MCF 10A (cell line): ENCODE measurements at regions not wholly inside any gene's neighbourhood (a gene's known extent, or its start where the extent isn't known, plus 50 kb on each side); places are given as distances from the start of the nearest gene placed in this dataset.

Experiments used
- BruUV-seq: library from RNA; stranded (reverse); fragments of 400-500 nt; replicated peaks from 2 replicates; lab custom pipeline; 2021; lab: Mats Ljungman, UMichigan
- CTCF ChIA-PET: fragments of 300-600 bp; sonication (Branson Sonifier 250); formaldehyde crosslinking; extraction: SDS; loops from one replicate; lab custom pipeline; 2021; ENCODE audit warnings: antibody characterized with exemption, inconsistent platforms; lab: Yijun Ruan, JAX
- POLR2A ChIA-PET: fragments of 300-600, 350-650 bp; sonication (Branson Sonifier 250); formaldehyde crosslinking; extraction: SDS; loops from one replicate; lab custom pipeline; 2020; ENCODE audit warnings: antibody characterized with exemption, inconsistent platforms; lab: Yijun Ruan, JAX
- DNase-seq: peaks from one replicate; pipeline ENCODE4 v3.0.0-alpha.2; 2018; ENCODE audit not compliant: unreplicated experiment
- H3K27ac Mint-ChIP-seq: one replicate; pipeline ENCODE4 v1.8.0; 2022; ENCODE audit warnings: mild to moderate bottlenecking, low read depth, mixed read lengths; ENCODE audit not compliant: unreplicated experiment
- H3K27me3 Mint-ChIP-seq: one replicate; pipeline ENCODE4 v1.8.0; 2022; ENCODE audit warnings: mixed read lengths; ENCODE audit not compliant: insufficient read depth, unreplicated experiment
- H3K36me3 Mint-ChIP-seq: one replicate; pipeline ENCODE4 v1.8.0; 2022; ENCODE audit warnings: mild to moderate bottlenecking, moderate library complexity, mixed read lengths; ENCODE audit not compliant: insufficient read depth, unreplicated experiment
- H3K4me1 Mint-ChIP-seq: one replicate; pipeline ENCODE4 v1.8.0; 2022; ENCODE audit warnings: mixed read lengths; ENCODE audit not compliant: insufficient read depth, unreplicated experiment
- H3K4me3 Mint-ChIP-seq: one replicate; pipeline ENCODE4 v1.8.0; 2022; ENCODE audit warnings: mild to moderate bottlenecking, moderate library complexity, mixed read lengths; ENCODE audit not compliant: unreplicated experiment
- H3K9me3 Mint-ChIP-seq: one replicate; pipeline ENCODE4 v1.8.0; 2022; ENCODE audit warnings: mixed read lengths; ENCODE audit not compliant: unreplicated experiment
- intact Hi-C: fragments of 100-400 bp; cut with micrococcal nuclease; formaldehyde crosslinking; loops from 2 replicates; pipeline ENCODE4 v1.14.1; 2022
- TF ChIP-seq, protein P1 (sequence below): fragments of 200-600 bp; IDR thresholded peaks from one replicate; pipeline ENCODE4 v1.8.0; 2022; ENCODE audit warnings: antibody characterized with exemption, mild to moderate bottlenecking; ENCODE audit not compliant: unreplicated experiment

DNA sequence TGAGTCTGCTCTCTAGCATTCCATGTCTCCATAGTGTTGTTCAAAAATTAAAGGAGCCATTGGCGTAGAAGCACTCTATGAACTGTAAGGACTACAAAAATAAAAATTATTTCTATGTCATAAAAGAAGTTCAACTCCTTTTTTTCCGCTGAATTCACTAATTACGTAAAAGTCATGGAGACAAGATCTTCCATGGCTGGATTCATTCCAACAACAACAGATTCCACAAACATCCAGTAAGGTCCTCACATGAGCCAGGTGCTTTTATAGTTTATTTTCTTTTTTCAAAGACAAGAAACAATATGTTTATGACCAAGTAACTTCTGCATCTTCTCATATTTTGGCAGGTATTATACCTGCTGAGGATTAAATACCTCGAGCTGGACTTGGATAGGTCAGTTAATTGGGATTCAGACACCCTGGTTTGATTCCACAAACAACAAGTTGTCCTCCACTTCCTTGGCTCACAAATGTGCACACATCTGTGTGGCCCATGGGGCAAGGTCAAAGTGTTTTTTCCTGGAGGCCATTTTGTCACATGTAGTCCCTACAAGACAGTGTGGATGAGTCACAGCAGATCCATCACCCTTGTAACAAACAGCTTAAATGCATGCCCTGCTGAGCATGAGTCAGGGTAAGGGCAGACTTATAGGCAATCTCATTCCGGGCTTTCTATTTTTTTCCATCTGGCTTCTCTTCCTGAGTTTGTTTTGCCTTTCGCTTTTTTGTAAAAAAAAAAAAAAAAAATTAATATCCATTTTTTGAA is 475.6 kb downstream of the COG6 start:
- Mint-ChIP-seq H3K36me3 (no peaks in the 10 kb centered on the region), H3K27ac (peak overlapping the region; percentile 92), H3K27me3 (no peaks in the 10 kb centered on the region), H3K9me3 (peaks cover 7% of the 10 kb centered on the region), H3K4me3 (no peak overlapping the region), H3K4me1 (peaks cover 29% of the 10 kb centered on the region)
- POLR2A ChIA-PET, result interaction anchor here (0.8 to 3.4 kb wide), 10 partner anchors 10 to 141 kb away, joined by 3 to 26 read pairs (median 4); no protein-coding TSS in a partner anchor
- intact Hi-C loops, result no loop called here
- BruUV-seq, result no TSS peak
- CTCF ChIA-PET, result interaction anchor here (0.6 to 1.0 kb wide), 3 partner anchors 12 to 38 kb away, joined by 3 read pairs; no protein-coding TSS in a partner anchor
- TF ChIP-seq, protein P1, sequence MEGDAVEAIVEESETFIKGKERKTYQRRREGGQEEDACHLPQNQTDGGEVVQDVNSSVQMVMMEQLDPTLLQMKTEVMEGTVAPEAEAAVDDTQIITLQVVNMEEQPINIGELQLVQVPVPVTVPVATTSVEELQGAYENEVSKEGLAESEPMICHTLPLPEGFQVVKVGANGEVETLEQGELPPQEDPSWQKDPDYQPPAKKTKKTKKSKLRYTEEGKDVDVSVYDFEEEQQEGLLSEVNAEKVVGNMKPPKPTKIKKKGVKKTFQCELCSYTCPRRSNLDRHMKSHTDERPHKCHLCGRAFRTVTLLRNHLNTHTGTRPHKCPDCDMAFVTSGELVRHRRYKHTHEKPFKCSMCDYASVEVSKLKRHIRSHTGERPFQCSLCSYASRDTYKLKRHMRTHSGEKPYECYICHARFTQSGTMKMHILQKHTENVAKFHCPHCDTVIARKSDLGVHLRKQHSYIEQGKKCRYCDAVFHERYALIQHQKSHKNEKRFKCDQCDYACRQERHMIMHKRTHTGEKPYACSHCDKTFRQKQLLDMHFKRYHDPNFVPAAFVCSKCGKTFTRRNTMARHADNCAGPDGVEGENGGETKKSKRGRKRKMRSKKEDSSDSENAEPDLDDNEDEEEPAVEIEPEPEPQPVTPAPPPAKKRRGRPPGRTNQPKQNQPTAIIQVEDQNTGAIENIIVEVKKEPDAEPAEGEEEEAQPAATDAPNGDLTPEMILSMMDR, result no peak
- DNase-seq, result peak; percentile 89

DNA sequence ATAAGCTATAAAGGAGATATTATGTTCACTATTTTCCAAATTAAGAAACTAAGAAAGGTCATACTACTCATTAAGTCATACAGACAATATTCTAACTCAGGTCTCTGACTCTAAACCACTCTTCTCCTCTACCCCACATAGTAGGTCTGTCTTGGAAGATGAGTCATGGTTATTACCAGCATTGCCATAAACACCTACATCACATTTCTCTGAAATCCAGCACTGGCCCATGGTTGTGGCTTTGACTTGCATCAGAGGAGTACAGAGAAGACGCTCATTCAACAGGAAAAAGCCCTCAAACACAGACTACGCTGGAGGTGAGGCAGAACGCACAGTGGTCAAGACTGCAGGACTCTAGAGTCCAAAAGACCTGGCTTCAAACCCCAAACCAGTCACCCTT is 476.8 kb downstream of the COG6 start:
- Mint-ChIP-seq H3K27me3 (no peaks in the 10 kb centered on the region), H3K27ac (peak overlapping the region; percentile 92), H3K9me3 (peaks cover 7% of the 10 kb centered on the region), H3K36me3 (no peaks in the 10 kb centered on the region), H3K4me3 (no peak overlapping the region), H3K4me1 (peaks cover 22% of the 10 kb centered on the region)
- no peak for DNase-seq
- POLR2A ChIA-PET, result interaction anchor here (0.5 to 1.6 kb wide), 3 partner anchors 17 to 213 kb away, joined by 3 to 5 read pairs (median 3); no protein-coding TSS in a partner anchor
- intact Hi-C loops, result no loop called here
- TF ChIP-seq, protein P1, result no peak
- CTCF ChIA-PET, result no interaction called here
- BruUV-seq, result no TSS peak

DNA sequence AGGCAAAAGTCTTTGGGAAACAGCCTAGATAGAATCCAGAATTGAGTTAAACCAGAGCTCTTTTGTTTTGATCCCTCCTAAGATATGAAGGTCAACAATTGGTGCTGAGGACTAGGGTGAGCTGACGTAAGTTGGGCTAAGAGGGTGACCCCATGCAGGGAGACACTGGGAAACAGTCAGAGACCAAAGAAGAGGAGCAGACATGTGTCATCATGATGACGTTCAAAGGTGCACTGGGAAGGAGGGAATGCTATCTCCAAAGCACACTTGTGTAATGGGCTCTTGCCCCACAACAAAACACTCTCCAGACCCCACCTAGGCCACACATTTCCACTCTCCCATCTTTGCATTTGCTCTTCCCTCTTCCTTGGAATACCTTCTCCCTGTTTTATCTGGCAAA is 481.4 kb downstream of the COG6 start:
- Mint-ChIP-seq H3K4me1 (peaks cover 27% of the 10 kb centered on the region), H3K36me3 (no peaks in the 10 kb centered on the region), H3K4me3 (no peak overlapping the region), H3K27me3 (no peaks in the 10 kb centered on the region), H3K27ac (no peak overlapping the region), H3K9me3 (no peaks in the 10 kb centered on the region)
- BruUV-seq, result no TSS peak
- DNase-seq, result no peak
- TF ChIP-seq, protein P1, result no peak
- intact Hi-C loops, result no loop called here
- CTCF ChIA-PET, result interaction anchor here (1.2 kb wide), 2 partner anchors 20 to 216 kb away, joined by 3 to 4 read pairs; no protein-coding TSS in a partner anchor
- POLR2A ChIA-PET, result interaction anchor here (0.8 to 1.4 kb wide), 2 partner anchors 12 to 54 kb away, joined by 3 to 5 read pairs; no protein-coding TSS in a partner anchor

GRCh38 chr13:40137400-40137799 is 481.9 kb downstream of the COG6 start:
- no TSS peak for BruUV-seq
- Mint-ChIP-seq H3K4me3 (no peak overlapping the region), H3K36me3 (peaks cover 3% of the 10 kb centered on the region), H3K4me1 (peaks cover 32% of the 10 kb centered on the region), H3K9me3 (peaks cover 2% of the 10 kb centered on the region), H3K27ac (no peak overlapping the region), H3K27me3 (no peaks in the 10 kb centered on the region)
- intact Hi-C loops, result no loop called here
- TF ChIP-seq, protein P1, result no peak
- DNase-seq, result no peak
- POLR2A ChIA-PET, result interaction anchor here (0.8 kb wide), 1 partner anchor 53 kb away, joined by 3 read pairs; no protein-coding TSS in a partner anchor
- CTCF ChIA-PET, result interaction anchor here (1.2 kb wide), 2 partner anchors 21 to 216 kb away, joined by 3 to 4 read pairs; no protein-coding TSS in a partner anchor
